ENCODE measurements at regions not wholly inside any gene's neighbourhood (a gene's known extent, or its start where the extent isn't known, plus 50 kb on each side); places are given as distances from the start of the nearest gene placed in this dataset.

DNA sequence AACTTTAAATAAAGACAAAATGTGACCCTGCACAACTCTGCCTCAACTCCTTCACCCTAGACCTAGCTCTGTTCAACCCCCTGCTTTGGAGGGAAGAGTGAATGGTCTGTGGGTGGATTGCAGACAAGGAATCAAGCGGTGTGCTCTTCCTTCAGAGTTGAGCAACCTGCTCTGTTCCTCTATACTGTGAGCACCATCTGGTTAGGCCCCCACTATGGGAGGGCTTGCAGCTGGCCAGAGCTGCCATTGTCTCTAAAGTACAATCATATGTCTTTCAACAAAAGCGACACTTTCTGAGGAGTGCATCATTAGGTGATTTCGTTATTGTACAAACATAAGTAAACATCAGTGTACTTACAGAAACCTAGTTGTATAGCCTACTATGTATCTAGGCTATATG lies 406.1 kb upstream of the MARCKS start:
- no peaks in the 10 kb centered on the region for H4K20me1 ChIP-seq (replicated peaks; ENCODE audit: control insufficient read depth, extremely low read depth, insufficient read depth, low read length)
- H2AFZ ChIP-seq (ENCODE audit: low read depth, low read length) = no peak overlapping the region
- FAIRE-seq (no peak), DNase-seq (ENCODE audit: low read depth, low spot score) (no peak)
- H3K27ac ChIP-seq (ENCODE audit: insufficient read depth, low read depth, low read length) = no peak overlapping the region
- dilution Hi-C loops (cut with MboI; ENCODE audit: extremely low pct_ligation_motif_present, low sequenced_read_pairs) = no loop called here
- H3K4me2 ChIP-seq (ENCODE audit: insufficient read depth, low read length) = no peak overlapping the region
- no peaks in the 10 kb centered on the region for H3K9me3 ChIP-seq (replicated peaks; ENCODE audit: control insufficient read depth, insufficient read depth, low read length)
- CTCF ChIA-PET = interaction anchor here (1.5 kb wide), 1 partner anchor 10 kb away, joined by 4 read pairs; no protein-coding TSS in a partner anchor
- intact Hi-C loops (cut with micrococcal nuclease) = no loop called here
- H3K4me1 ChIP-seq (ENCODE audit: control insufficient read depth, extremely low read depth, insufficient read depth, low read length) = peaks cover 18% of the 10 kb centered on the region
- no peak overlapping the region for H3K9ac ChIP-seq (replicated peaks; ENCODE audit: extremely low read depth, insufficient read depth, low read length)
- TF ChIP-seq JUN (IDR thresholded peaks at IDR 0.05; ENCODE audit: borderline replicate concordance, insufficient read depth, insufficient read length, low read depth) (no peak), POLR2A (IDR thresholded peaks at IDR 0.05; ENCODE audit: low read depth, low read length) (no peak), MYC (IDR thresholded peaks at IDR 0.05; ENCODE audit: low read depth, low read length) (no peak), FOS (IDR thresholded peaks at IDR 0.05; ENCODE audit: borderline replicate concordance, insufficient read depth, low read length) (no peak), MAX (IDR thresholded peaks at IDR 0.05; ENCODE audit: insufficient read depth, insufficient read length) (no peak), EZH2 (IDR thresholded peaks at IDR 0.05; ENCODE audit: borderline replicate concordance, low read depth, low read length, severe bottlenecking) (no peak), GATA2 (IDR thresholded peaks at IDR 0.05; ENCODE audit: insufficient read depth, insufficient read length, low read depth, low read length) (no peak)
- no peak overlapping the region for H3K4me3 ChIP-seq (replicated peaks in 1 of 3; ENCODE audit: insufficient read depth in 1 of 3, low read depth in 1 of 3, low read length in 3 of 3)
- H3K79me2 ChIP-seq (ENCODE audit: control insufficient read depth, insufficient read depth, low read length) = no peaks in the 10 kb centered on the region
- no peaks in the 10 kb centered on the region for H3K9me1 ChIP-seq (replicated peaks; ENCODE audit: control insufficient read depth, extremely low read depth, insufficient read depth, low read length)
- POLR2A ChIA-PET = no interaction called here
- no peaks in the 10 kb centered on the region for H3K27me3 ChIP-seq (ENCODE audit: control insufficient read depth in 2 of 2, insufficient read depth in 2 of 2, low read length in 2 of 2)
- no TSS peak for BruUV-seq (replicated peaks)
- H3K36me3 ChIP-seq (ENCODE audit: control insufficient read depth in 2 of 2, extremely low read depth in 1 of 2, insufficient read depth in 2 of 2, low read length in 2 of 2) = no peaks in the 10 kb centered on the region

GRCh38 chr6:113457198-113457597 lies 399.9 kb upstream of the MARCKS start:
- no peaks in the 10 kb centered on the region for H3K9me1 ChIP-seq (replicated peaks; ENCODE audit: control insufficient read depth, extremely low read depth, insufficient read depth, low read length)
- no peaks in the 10 kb centered on the region for H3K9me3 ChIP-seq (replicated peaks; ENCODE audit: control insufficient read depth, insufficient read depth, low read length)
- H4K20me1 ChIP-seq (replicated peaks; ENCODE audit: control insufficient read depth, extremely low read depth, insufficient read depth, low read length) = no peaks in the 10 kb centered on the region
- H3K27me3 ChIP-seq (ENCODE audit: control insufficient read depth in 2 of 2, insufficient read depth in 2 of 2, low read length in 2 of 2) = no peaks in the 10 kb centered on the region
- peak; percentile 70 for FAIRE-seq
- H3K4me2 ChIP-seq (ENCODE audit: insufficient read depth, low read length) = peak overlapping the region; percentile 34
- no peaks in the 10 kb centered on the region for H3K79me2 ChIP-seq (ENCODE audit: control insufficient read depth, insufficient read depth, low read length)
- peak overlapping the region; percentile 56 for H2AFZ ChIP-seq (ENCODE audit: low read depth, low read length)
- intact Hi-C loops (cut with micrococcal nuclease) (loop anchor here (2.0 kb wide), 1 partner anchor 402 kb away; no protein-coding TSS in a partner anchor), dilution Hi-C loops (cut with MboI; ENCODE audit: extremely low pct_ligation_motif_present, low sequenced_read_pairs) (no loop called here)
- CTCF ChIA-PET = interaction anchor here (1.1 kb wide), 1 partner anchor 8 kb away, joined by 3 read pairs; no protein-coding TSS in a partner anchor
- H3K4me1 ChIP-seq (ENCODE audit: control insufficient read depth, extremely low read depth, insufficient read depth, low read length) = peaks cover 22% of the 10 kb centered on the region
- TF ChIP-seq JUN (IDR thresholded peaks at IDR 0.05; ENCODE audit: borderline replicate concordance, insufficient read depth, insufficient read length, low read depth) (no peak), POLR2A (IDR thresholded peaks at IDR 0.05; ENCODE audit: low read depth, low read length) (no peak), GATA2 (IDR thresholded peaks at IDR 0.05; ENCODE audit: insufficient read depth, insufficient read length, low read depth, low read length) (no peak), MAX (IDR thresholded peaks at IDR 0.05; ENCODE audit: insufficient read depth, insufficient read length) (peak; percentile 21), EZH2 (IDR thresholded peaks at IDR 0.05; ENCODE audit: borderline replicate concordance, low read depth, low read length, severe bottlenecking) (no peak), FOS (IDR thresholded peaks at IDR 0.05; ENCODE audit: borderline replicate concordance, insufficient read depth, low read length) (no peak), MYC (IDR thresholded peaks at IDR 0.05; ENCODE audit: low read depth, low read length) (no peak)
- peak overlapping the region; percentile 24 for H3K27ac ChIP-seq (ENCODE audit: insufficient read depth, low read depth, low read length)
- H3K36me3 ChIP-seq (ENCODE audit: control insufficient read depth in 2 of 2, extremely low read depth in 1 of 2, insufficient read depth in 2 of 2, low read length in 2 of 2) = no peaks in the 10 kb centered on the region
- DNase-seq (ENCODE audit: low read depth, low spot score) = peak; percentile 67
- POLR2A ChIA-PET = no interaction called here
- no TSS peak for BruUV-seq (replicated peaks)
- no peak overlapping the region for H3K9ac ChIP-seq (replicated peaks; ENCODE audit: extremely low read depth, insufficient read depth, low read length)
- no peak overlapping the region for H3K4me3 ChIP-seq (replicated peaks in 1 of 3; ENCODE audit: insufficient read depth in 1 of 3, low read depth in 1 of 3, low read length in 3 of 3)

Measured in endothelial cell of umbilical vein (primary cell).